ENCODE measurements at regions not wholly inside any gene's neighbourhood (a gene's known extent, or its start where the extent isn't known, plus 50 kb on each side); places are given as distances from the start of the nearest gene placed in this dataset.
"Not testable (repeated sequence)": the region's sequence is repeated elsewhere in the genome, so short reads cannot be mapped to it uniquely, and the experiment has no call there.

DNA sequence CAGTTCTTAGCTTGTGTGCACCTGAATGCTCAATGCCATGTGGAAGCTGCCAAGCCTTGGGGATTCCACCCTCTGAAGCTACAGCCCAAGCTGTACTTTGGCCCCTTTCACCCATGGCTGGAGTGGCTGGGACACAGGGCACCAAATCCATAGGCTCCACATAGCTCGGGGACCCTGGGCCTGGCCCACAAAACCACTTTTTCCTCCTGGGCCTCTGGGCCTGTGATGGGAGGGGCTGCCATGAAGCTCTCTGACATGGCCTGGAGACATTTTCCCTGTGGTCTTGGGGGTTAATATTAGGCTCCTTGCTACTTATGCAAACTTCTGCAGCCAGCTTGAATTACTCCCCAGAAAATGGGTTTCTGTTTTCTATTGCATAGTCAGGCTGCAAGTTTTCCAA is 579.9 kb downstream of the MATN1 start:
- H3K4me1 ChIP-seq (ENCODE audit: insufficient read depth, low read length), result no peaks in the 10 kb centered on the region
- no peaks in the 10 kb centered on the region for H3K9me3 ChIP-seq (ENCODE audit: low read length)
- H3K36me3 ChIP-seq (ENCODE audit: insufficient read depth, low read length), result no peaks in the 10 kb centered on the region
- no peak overlapping the region for H3K4me3 ChIP-seq (ENCODE audit: low read depth in 1 of 2, low read length in 2 of 2)
- no peak overlapping the region for H3K27ac ChIP-seq (ENCODE audit: low read depth, low read length)
- no peak overlapping the region for H3K9ac ChIP-seq (ENCODE audit: low read length)
- peaks cover 0 to 8% of the 10 kb centered on the region in 2 donors for H3K27me3 ChIP-seq (ENCODE audit: control insufficient read depth in 1 of 2, insufficient read depth in 2 of 2, low read length in 2 of 2)

DNA sequence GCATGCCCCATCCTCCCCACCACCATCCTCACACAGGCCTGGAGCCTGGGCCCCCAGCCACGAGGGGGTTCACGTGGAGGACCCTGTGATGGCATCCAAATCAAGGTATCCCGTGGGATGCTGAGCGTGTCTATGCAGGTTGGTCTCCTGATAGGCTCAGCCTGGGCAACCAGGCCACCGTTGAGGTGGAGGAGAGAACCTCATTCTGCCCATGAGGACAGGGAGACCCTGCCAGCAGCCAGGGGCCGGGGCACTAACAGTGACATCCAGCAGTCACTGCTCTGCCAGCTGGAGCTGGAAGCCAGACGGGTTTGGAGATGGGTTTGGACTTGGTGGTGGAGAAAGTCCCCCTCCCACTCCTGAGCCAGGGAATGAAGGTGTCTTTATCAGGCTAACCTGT is 582.8 kb downstream of the MATN1 start:
- Histone ChIP-seq H3K4me3 (ENCODE audit: low read depth in 1 of 2, low read length in 2 of 2) (no peak overlapping the region), H3K9me3 (ENCODE audit: low read length) (no peaks in the 10 kb centered on the region), H3K36me3 (ENCODE audit: insufficient read depth, low read length) (no peaks in the 10 kb centered on the region), H3K27ac (ENCODE audit: low read depth, low read length) (no peak overlapping the region), H3K4me1 (ENCODE audit: insufficient read depth, low read length) (no peaks in the 10 kb centered on the region), H3K27me3 (ENCODE audit: control insufficient read depth in 1 of 2, insufficient read depth in 2 of 2, low read length in 2 of 2) (peaks cover 0 to 5% of the 10 kb centered on the region in 2 donors), H3K9ac (ENCODE audit: low read length) (no peak overlapping the region)

DNA sequence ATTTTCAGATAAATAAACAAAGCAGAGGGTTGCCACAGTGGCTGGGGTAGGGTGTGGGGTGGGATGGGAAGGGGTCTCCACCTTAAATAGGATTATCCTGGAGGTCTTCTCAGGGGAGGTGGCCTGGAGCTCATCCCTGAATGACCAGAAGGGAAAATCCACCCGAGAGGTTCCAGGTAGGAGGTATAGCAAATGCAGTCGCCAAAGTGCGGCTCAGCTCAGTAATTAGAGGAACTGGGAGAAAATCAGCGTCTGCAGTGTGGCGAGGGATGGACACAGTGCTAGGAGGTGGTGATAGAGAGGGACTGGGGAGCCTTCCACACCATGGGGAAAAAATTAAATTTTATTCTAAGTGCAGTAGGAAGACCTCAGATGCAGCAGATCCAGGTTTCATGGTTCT is 584.5 kb downstream of the MATN1 start:
- Histone ChIP-seq H3K27ac (ENCODE audit: low read depth, low read length) (no peak overlapping the region), H3K4me3 (ENCODE audit: low read depth in 1 of 2, low read length in 2 of 2) (no peak overlapping the region), H3K27me3 (ENCODE audit: control insufficient read depth in 1 of 2, insufficient read depth in 2 of 2, low read length in 2 of 2) (no peaks in the 10 kb centered on the region), H3K9me3 (ENCODE audit: low read length) (no peaks in the 10 kb centered on the region), H3K36me3 (ENCODE audit: insufficient read depth, low read length) (no peaks in the 10 kb centered on the region), H3K4me1 (ENCODE audit: insufficient read depth, low read length) (no peaks in the 10 kb centered on the region), H3K9ac (ENCODE audit: low read length) (no peak overlapping the region)

DNA sequence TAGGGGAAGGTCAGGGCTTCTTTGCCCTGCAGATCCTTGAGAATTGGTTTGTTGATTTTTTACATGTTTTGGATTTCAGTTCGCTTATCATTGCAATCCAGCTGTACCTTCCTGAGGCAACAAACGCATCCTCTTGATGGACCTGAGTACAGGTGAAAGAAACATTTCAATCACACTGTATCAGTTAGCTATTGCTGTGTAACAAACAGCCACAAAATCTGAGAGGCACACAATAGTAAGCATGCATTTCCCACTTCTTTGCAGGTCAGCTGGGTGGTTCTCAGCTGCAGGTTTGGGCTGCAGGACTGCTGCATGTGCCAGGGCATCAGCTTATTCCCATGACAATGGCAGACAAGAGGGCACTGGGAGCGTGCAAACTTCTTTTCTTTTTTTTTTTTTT is 586.4 kb downstream of the MATN1 start:
- Histone ChIP-seq H3K27me3 (ENCODE audit: control insufficient read depth in 1 of 2, insufficient read depth in 2 of 2, low read length in 2 of 2) (no peaks in the 10 kb centered on the region), H3K4me3 (ENCODE audit: low read depth in 1 of 2, low read length in 2 of 2) (no peak overlapping the region), H3K4me1 (ENCODE audit: insufficient read depth, low read length) (no peaks in the 10 kb centered on the region), H3K9me3 (ENCODE audit: low read length) (no peaks in the 10 kb centered on the region), H3K27ac (ENCODE audit: low read depth, low read length) (no peak overlapping the region), H3K9ac (ENCODE audit: low read length) (no peak overlapping the region), H3K36me3 (ENCODE audit: insufficient read depth, low read length) (no peaks in the 10 kb centered on the region)

DNA sequence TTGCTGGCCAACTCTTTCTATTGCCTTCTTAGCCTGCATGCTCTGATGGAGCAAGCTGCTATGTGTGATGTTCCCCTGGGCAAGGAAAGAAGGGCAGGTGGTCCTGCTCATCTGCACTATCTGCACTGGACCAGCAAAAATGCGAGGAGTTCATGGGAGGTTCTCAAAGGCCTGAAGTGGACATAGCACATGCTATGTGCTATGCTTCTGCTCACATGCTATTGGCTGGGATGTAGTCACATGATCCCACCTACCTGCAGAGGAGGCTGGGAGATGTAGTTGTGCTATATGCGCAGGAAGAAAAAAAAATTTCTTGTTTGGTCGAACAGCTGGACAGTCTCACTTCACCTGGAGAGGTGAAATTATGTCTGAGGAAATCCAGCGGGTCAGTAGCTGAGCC is 587.7 kb downstream of the MATN1 start:
- H3K4me1 ChIP-seq (ENCODE audit: insufficient read depth, low read length), result no peaks in the 10 kb centered on the region
- no peak overlapping the region for H3K27ac ChIP-seq (ENCODE audit: low read depth, low read length)
- no peak overlapping the region for H3K9ac ChIP-seq (ENCODE audit: low read length)
- no peak overlapping the region for H3K4me3 ChIP-seq (ENCODE audit: low read depth in 1 of 2, low read length in 2 of 2)
- no peaks in the 10 kb centered on the region for H3K9me3 ChIP-seq (ENCODE audit: low read length)
- H3K36me3 ChIP-seq (ENCODE audit: insufficient read depth, low read length), result no peaks in the 10 kb centered on the region
- no peaks in the 10 kb centered on the region for H3K27me3 ChIP-seq (ENCODE audit: control insufficient read depth in 1 of 2, insufficient read depth in 2 of 2, low read length in 2 of 2)

DNA sequence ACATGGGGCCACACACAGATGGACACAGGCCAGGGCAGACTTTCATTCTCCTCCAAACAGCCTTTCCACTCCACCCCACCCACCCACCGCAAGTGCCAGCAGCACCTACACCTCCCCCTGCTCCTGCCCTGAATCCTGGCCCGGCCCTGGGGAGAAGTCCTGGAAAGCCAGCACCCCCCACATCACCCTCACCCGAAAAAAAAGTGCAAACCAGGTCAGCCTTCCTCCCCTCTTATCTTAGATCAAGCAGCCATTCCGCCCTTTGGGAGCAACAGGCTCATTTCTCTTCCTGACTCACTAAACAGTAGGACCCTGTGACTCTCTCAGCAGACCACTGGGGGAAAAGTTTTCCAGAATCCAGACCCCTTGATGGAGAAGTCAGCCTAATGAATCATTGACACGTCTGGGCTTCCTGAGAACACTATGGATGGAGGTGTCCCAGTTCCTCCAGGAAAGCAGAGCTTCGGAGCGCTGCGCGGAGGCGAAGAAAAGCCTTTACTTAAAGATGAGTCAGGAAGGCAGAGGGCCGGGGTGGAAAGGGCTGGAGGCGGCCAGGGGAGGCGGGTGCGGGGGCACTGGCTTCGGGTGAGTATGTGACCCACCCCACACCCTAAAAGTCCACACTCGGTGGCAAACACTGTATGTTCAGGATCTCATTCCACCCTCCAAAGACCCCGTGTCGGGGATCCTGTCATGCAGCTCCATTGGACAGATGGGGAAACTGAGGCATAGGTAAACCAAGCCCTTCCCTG is 588.7 kb downstream of the MATN1 start:
- Histone ChIP-seq H3K36me3 (ENCODE audit: insufficient read depth, low read length) (no peaks in the 10 kb centered on the region), H3K27ac (ENCODE audit: low read depth, low read length) (no peak overlapping the region), H3K27me3 (ENCODE audit: control insufficient read depth in 1 of 2, insufficient read depth in 2 of 2, low read length in 2 of 2) (no peaks in the 10 kb centered on the region), H3K9me3 (ENCODE audit: low read length) (no peaks in the 10 kb centered on the region), H3K9ac (ENCODE audit: low read length) (no peak overlapping the region), H3K4me3 (ENCODE audit: low read depth in 1 of 2, low read length in 2 of 2) (no peak overlapping the region), H3K4me1 (ENCODE audit: insufficient read depth, low read length) (no peaks in the 10 kb centered on the region)

DNA sequence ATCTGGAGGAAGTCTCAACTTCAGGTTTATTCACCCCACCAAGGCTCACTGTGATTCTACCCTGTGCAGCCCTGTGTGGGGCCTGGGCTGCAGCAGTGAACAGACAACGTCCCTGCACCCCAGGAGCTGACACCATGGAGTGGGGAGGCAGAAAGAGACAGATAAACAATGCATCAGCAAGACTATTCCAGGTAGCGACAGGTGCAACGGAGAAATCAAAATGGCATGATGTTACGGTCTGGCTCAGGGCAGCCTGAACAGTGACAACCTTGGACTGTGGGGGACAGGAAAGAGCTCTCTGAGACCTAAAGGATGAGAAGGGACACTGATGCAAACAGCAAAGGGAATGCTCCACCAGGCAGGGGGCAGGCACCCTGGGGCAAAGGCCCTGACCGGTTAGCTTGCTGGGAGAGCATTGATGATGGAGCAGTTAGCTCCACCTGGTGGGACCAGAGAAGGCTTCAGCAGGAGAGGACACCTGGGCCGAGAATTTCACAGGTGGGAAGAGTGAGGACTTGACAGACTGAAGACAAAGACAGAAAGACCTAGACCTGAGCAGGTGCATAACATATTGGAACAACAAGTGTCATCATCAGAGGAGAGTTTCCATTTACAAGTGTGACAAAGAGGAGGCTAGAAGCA is 589.9 kb downstream of the MATN1 start:
- no peaks in the 10 kb centered on the region for H3K36me3 ChIP-seq (ENCODE audit: insufficient read depth, low read length)
- no peak overlapping the region for H3K27ac ChIP-seq (ENCODE audit: low read depth, low read length)
- no peaks in the 10 kb centered on the region for H3K4me1 ChIP-seq (ENCODE audit: insufficient read depth, low read length)
- H3K27me3 ChIP-seq (ENCODE audit: control insufficient read depth in 1 of 2, insufficient read depth in 2 of 2, low read length in 2 of 2), result no peaks in the 10 kb centered on the region
- no peaks in the 10 kb centered on the region for H3K9me3 ChIP-seq (ENCODE audit: low read length)
- H3K4me3 ChIP-seq (ENCODE audit: low read depth in 1 of 2, low read length in 2 of 2), result no peak overlapping the region
- no peak overlapping the region for H3K9ac ChIP-seq (ENCODE audit: low read length)

DNA sequence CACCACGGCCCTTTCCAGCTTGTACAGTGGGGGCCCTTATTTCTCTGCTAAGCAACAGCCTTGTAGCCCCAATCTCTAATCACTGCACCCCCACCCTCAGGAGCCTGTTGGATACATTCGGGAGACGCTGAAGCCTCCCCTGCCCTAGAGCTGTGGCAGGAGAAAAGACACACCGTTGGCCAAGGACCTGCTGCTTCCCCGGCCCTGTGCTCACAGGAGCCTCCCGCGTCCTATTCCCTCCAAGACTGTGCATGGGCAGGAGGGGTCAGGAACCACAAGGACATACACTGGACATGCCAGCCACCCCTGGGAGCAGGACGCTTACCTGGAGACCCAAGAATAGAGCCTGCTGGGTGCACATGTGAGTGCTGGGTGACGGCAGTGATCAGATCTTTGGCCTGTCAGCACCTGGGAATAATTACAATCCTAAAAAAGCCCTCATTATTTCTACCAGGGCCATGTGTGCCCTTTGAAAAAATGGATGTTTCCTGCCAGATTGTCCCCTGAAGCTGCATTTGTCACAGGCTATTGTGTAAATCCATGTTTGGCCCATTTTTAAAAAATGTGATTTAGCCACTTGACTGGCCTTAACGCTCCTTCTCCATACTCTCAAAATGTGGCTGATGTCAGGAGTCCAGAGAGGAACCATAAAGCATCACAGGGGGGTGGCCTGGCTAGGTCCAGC is 590.6 kb downstream of the MATN1 start:
- H3K9ac ChIP-seq (ENCODE audit: low read length), result no peak overlapping the region
- no peaks in the 10 kb centered on the region for H3K9me3 ChIP-seq (ENCODE audit: low read length)
- no peaks in the 10 kb centered on the region for H3K4me1 ChIP-seq (ENCODE audit: insufficient read depth, low read length)

DNA sequence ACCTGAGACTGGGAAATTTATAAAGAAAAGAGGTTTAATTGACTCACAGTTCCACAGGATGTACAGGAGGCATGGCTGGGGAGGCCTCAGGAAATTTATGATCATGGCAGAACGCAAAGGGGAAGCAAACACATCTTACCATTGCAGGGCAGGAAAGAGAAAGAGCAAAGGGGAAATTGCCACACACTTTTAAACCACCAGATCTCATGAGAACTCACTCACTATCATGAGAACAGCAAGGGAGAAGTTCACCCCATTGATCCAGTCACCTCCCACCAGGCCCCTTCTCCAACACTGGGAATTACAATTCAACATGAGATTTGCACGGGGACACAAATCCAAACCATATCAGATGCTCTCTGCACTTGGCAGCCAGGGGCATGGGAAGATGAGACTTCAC is 592.8 kb downstream of the MATN1 start:
- not testable (repeated sequence) for H3K27me3 ChIP-seq (ENCODE audit: control insufficient read depth in 1 of 2, insufficient read depth in 2 of 2, low read length in 2 of 2); H3K4me3 ChIP-seq (ENCODE audit: low read depth in 1 of 2, low read length in 2 of 2); H3K27ac ChIP-seq (ENCODE audit: low read depth, low read length); H3K4me1 ChIP-seq (ENCODE audit: insufficient read depth, low read length); H3K9me3 ChIP-seq (ENCODE audit: low read length); H3K36me3 ChIP-seq (ENCODE audit: insufficient read depth, low read length); H3K9ac ChIP-seq (ENCODE audit: low read length)

More for the DNA sequence above, 590.6 kb downstream of the MATN1 start:
- Histone ChIP-seq H3K27ac (ENCODE audit: low read depth, low read length) (no peak overlapping the region), H3K27me3 (ENCODE audit: control insufficient read depth in 1 of 2, insufficient read depth in 2 of 2, low read length in 2 of 2) (no peaks in the 10 kb centered on the region), H3K36me3 (ENCODE audit: insufficient read depth, low read length) (no peaks in the 10 kb centered on the region), H3K4me3 (ENCODE audit: low read depth in 1 of 2, low read length in 2 of 2) (no peak overlapping the region)

DNA sequence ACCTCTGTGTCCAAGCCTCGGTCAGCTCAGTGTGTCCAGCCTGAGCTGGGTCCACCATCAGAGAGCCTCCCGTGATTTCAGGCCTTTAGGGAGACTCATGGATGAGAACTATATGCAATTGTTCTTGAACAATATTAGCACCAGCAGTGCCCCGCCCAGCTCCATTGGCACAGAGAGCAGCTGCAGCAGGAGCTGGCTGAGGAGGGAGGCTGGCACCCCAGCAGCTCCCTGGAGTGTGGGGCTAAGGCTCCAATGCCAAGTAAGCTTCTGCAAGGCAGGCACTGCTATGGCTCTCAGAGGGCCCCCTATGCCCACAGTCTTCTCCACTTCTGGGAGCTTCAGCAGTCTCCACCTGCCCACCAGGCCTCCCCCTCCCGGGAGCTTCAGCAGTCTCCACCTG is 593.3 kb downstream of the MATN1 start:
- no peak overlapping the region for H3K9ac ChIP-seq (ENCODE audit: low read length)
- no peaks in the 10 kb centered on the region for H3K27me3 ChIP-seq (ENCODE audit: control insufficient read depth in 1 of 2, insufficient read depth in 2 of 2, low read length in 2 of 2)
- H3K9me3 ChIP-seq (ENCODE audit: low read length), result no peaks in the 10 kb centered on the region
- no peaks in the 10 kb centered on the region for H3K4me1 ChIP-seq (ENCODE audit: insufficient read depth, low read length)
- no peaks in the 10 kb centered on the region for H3K36me3 ChIP-seq (ENCODE audit: insufficient read depth, low read length)
- no peak overlapping the region for H3K27ac ChIP-seq (ENCODE audit: low read depth, low read length)
- H3K4me3 ChIP-seq (ENCODE audit: low read depth in 1 of 2, low read length in 2 of 2), result no peak overlapping the region

DNA sequence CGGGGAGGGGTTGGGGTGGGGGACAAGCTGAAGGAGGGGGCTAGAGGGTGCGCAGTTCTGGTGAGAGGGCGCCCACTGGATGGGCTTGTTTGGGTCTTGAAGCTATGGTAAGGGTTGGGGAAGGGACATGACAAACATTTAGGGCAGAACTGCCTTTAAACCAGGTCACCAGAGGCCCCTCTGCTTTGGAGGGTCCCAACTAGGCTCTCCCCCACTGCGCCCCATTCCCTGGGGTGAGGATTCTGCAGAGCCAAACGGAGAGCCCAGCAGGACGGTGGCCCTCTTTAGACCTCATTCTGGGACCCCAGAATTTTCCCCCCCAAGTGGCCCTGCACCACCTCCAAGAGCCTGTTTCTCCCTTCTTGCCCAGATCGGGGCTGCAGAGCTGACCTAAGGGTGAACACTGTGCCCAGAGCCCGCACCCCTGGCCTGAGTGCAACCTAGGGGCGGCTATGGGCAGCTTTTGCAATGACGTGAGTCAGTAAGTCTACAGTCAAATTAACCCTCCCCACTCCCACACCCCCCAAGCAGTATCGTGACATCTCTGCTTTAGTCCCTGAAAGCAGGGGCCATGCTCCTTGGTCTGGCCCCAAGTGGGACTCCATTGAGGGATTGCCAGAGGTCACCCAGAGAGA is 593.8 kb downstream of the MATN1 start:
- no peak overlapping the region for H3K9ac ChIP-seq (ENCODE audit: low read length)
- no peak overlapping the region for H3K4me3 ChIP-seq (ENCODE audit: low read depth in 1 of 2, low read length in 2 of 2)

More for the DNA sequence above, 593.8 kb downstream of the MATN1 start:
- H3K36me3 ChIP-seq (ENCODE audit: insufficient read depth, low read length), result no peaks in the 10 kb centered on the region
- H3K4me1 ChIP-seq (ENCODE audit: insufficient read depth, low read length), result no peaks in the 10 kb centered on the region
- H3K27me3 ChIP-seq (ENCODE audit: control insufficient read depth in 1 of 2, insufficient read depth in 2 of 2, low read length in 2 of 2), result no peaks in the 10 kb centered on the region
- H3K27ac ChIP-seq (ENCODE audit: low read depth, low read length), result no peak overlapping the region
- no peaks in the 10 kb centered on the region for H3K9me3 ChIP-seq (ENCODE audit: low read length)

All from muscle layer of colon (tissue), 2 donors.